H1 (cell line): ENCODE measurements at regions not wholly inside any gene's neighbourhood (a gene's known extent, or its start where the extent isn't known, plus 50 kb on each side); places are given as distances from the start of the nearest gene placed in this dataset.

ENCODE experiments used
- CTCF ChIA-PET: fragments of 300-600 bp; sonication (Branson Sonifier 250); formaldehyde crosslinking; loops from one replicate; lab custom pipeline; 2021; ENCODE audit not compliant: partially characterized antibody; lab: Charles Lee
- POLR2A ChIA-PET: fragments of 300-600 bp; sonication (Branson Sonifier 250); formaldehyde crosslinking; loops from one replicate; lab custom pipeline; 2021; ENCODE audit warnings: inconsistent platforms; ENCODE audit not compliant: partially characterized antibody; lab: Charles Lee
- DNase-seq, 2 experiments: peaks; one replicate each; pipeline versions ENCODE4 v3.0.0 to v3.0.0-alpha.2; 2010 to 2022; ENCODE audit warnings: low spot score in 2 of 2, low read depth in 1 of 2, mixed read lengths in 1 of 2
- FAIRE-seq: peaks from 2 replicates; lab custom pipeline; 2011; peaks lifted over from hg19 to GRCh38; lab: Jason Lieb, UNC
- H2AFZ ChIP-seq: 2 replicates; pipeline ENCODE4 v1.8.1; 2012; ENCODE audit warnings: low read length, inconsistent platforms
- H2AK5ac ChIP-seq: 2 replicates; pipeline ENCODE4 v1.6.1; 2013; ENCODE audit warnings: low read depth, low read length
- H2BK120ac ChIP-seq: replicated peaks from 2 replicates; pipeline ENCODE3; 2013; ENCODE audit warnings: low read depth, low read length, inconsistent platforms
- H2BK12ac ChIP-seq: 2 replicates; pipeline ENCODE4 v1.6.1; 2013; ENCODE audit warnings: low read depth, low read length
- H2BK15ac ChIP-seq: 2 replicates; pipeline ENCODE4 v1.6.1; 2013; ENCODE audit warnings: low read length
- H2BK20ac ChIP-seq: 2 replicates; pipeline ENCODE4 v1.6.1; 2013; ENCODE audit warnings: low read length
- H2BK5ac ChIP-seq: 2 replicates; pipeline ENCODE4 v1.6.1; 2013; ENCODE audit warnings: low read depth, low read length
- H3K14ac ChIP-seq: 2 replicates; pipeline ENCODE4 v1.6.1; 2013; ENCODE audit warnings: inconsistent platforms; ENCODE audit not compliant: insufficient read length
- H3K18ac ChIP-seq: 2 replicates; pipeline ENCODE4 v1.6.1; 2013; ENCODE audit warnings: low read length; ENCODE audit errors: extremely low read depth
- H3K23ac ChIP-seq: 2 replicates; pipeline ENCODE4 v1.6.1; 2013; ENCODE audit warnings: inconsistent platforms; ENCODE audit not compliant: insufficient read length
- H3K23me2 ChIP-seq: 2 replicates; pipeline ENCODE4 v1.6.1; 2013; ENCODE audit warnings: low read depth, low read length
- H3K27ac ChIP-seq: 2 replicates; pipeline ENCODE4 v1.6.1; 2011; ENCODE audit warnings: low read depth, low read length, inconsistent platforms
- H3K27me3 ChIP-seq, 4 experiments: replicated peaks in 1 of 4; 1 replicate in 1 of 4; 2 replicates in 3 of 4; pipeline versions ENCODE4 v1.6.1 to v1.8.1; 2011 to 2013; ENCODE audit warnings: low read length in 3 of 4, mild to moderate bottlenecking in 3 of 4, inconsistent platforms in 2 of 4, mixed read lengths in 2 of 4, moderate library complexity in 1 of 4; ENCODE audit not compliant: control insufficient read depth in 3 of 4, insufficient read depth in 3 of 4; ENCODE audit errors: extremely low read depth in 1 of 4
- H3K36me3 ChIP-seq, 4 experiments: 2 replicates each; pipeline versions ENCODE4 v1.6.1 to v1.8.1; 2011 to 2013; ENCODE audit warnings: mild to moderate bottlenecking in 4 of 4, low read length in 3 of 4, moderate library complexity in 2 of 4, control low read depth in 1 of 4, inconsistent platforms in 1 of 4; ENCODE audit not compliant: insufficient read depth in 4 of 4, control insufficient read depth in 2 of 4
- H3K4ac ChIP-seq: replicated peaks from 2 replicates; pipeline ENCODE3; 2013; ENCODE audit warnings: low read length, low read depth, mixed read lengths, inconsistent platforms; ENCODE audit not compliant: insufficient read length
- H3K4me1 ChIP-seq, 4 experiments: replicated peaks in 1 of 4; 1 replicate in 1 of 4; 2 replicates in 3 of 4; pipeline versions ENCODE4 v1.6.1 to v1.8.1; 2011 to 2013; ENCODE audit warnings: low read length in 3 of 4, inconsistent platforms in 2 of 4, mixed read lengths in 1 of 4; ENCODE audit not compliant: insufficient read depth in 4 of 4, control insufficient read depth in 3 of 4
- H3K4me2 ChIP-seq, 2 experiments: 2 replicates each; pipeline versions ENCODE4 v1.6.1 to v1.8.1; 2011 to 2013; ENCODE audit warnings: low read depth in 2 of 2, low read length in 2 of 2, control low read depth in 1 of 2, inconsistent platforms in 1 of 2, mild to moderate bottlenecking in 1 of 2; ENCODE audit not compliant: insufficient read depth in 1 of 2
- H3K4me3 ChIP-seq, 4 experiments: fragments of 200-600, 300-600 bp in 1 of 4; sonication (generic), shearing (Covaris generic), sonication (Bioruptor Twin) in 1 of 4; 2 replicates each; pipeline versions ENCODE4 v1.5.1 to v1.8.1; 2011 to 2016; ENCODE audit warnings: low read length in 4 of 4, low read depth in 3 of 4, control low read depth in 2 of 4, inconsistent platforms in 2 of 4, mild to moderate bottlenecking in 2 of 4, mixed read lengths in 1 of 4, moderate library complexity in 1 of 4; ENCODE audit not compliant: insufficient read depth in 2 of 4; ENCODE audit errors: extremely low read depth in 1 of 4
- H3K56ac ChIP-seq: replicated peaks from 2 replicates; pipeline ENCODE3; 2013; ENCODE audit warnings: low read depth, mild to moderate bottlenecking, mixed read lengths, low read length, inconsistent platforms; ENCODE audit not compliant: insufficient read length
- H3K79me1 ChIP-seq: 2 replicates; pipeline ENCODE4 v1.6.1; 2013; ENCODE audit warnings: low read depth, low read length, control low read depth
- H3K79me2 ChIP-seq, 2 experiments: 2 replicates each; pipeline versions ENCODE4 v1.6.1 to v1.8.1; 2012 to 2013; ENCODE audit warnings: low read length in 2 of 2, mild to moderate bottlenecking in 2 of 2, inconsistent platforms in 1 of 2; ENCODE audit not compliant: insufficient read depth in 2 of 2, control insufficient read depth in 1 of 2
- H3K9ac ChIP-seq, 4 experiments: replicated peaks in 1 of 4; 1 replicate in 1 of 4; 2 replicates in 3 of 4; pipeline versions ENCODE4 v1.6.1 to v1.8.1; 2011 to 2013; ENCODE audit warnings: low read depth in 3 of 4, low read length in 3 of 4, control low read depth in 2 of 4, mild to moderate bottlenecking in 2 of 4, moderate library complexity in 2 of 4, inconsistent platforms in 1 of 4; ENCODE audit errors: extremely low read depth in 1 of 4
- H3K9me3 ChIP-seq, 2 experiments: 2 replicates each; pipeline versions ENCODE4 v1.6.1 to v1.8.1; 2012 to 2013; ENCODE audit warnings: mild to moderate bottlenecking in 2 of 2, moderate library complexity in 2 of 2, control low read depth in 1 of 2, inconsistent platforms in 1 of 2, low read depth in 1 of 2, low read length in 1 of 2, mixed read lengths in 1 of 2; ENCODE audit not compliant: insufficient read depth in 2 of 2
- H4K20me1 ChIP-seq, 2 experiments: replicated peaks in 1 of 2; 2 replicates each; pipeline versions ENCODE3 to v1.8.1; 2011 to 2013; ENCODE audit warnings: inconsistent platforms in 2 of 2, low read length in 2 of 2, mild to moderate bottlenecking in 1 of 2; ENCODE audit not compliant: insufficient read depth in 2 of 2, control insufficient read depth in 1 of 2
- H4K5ac ChIP-seq: 2 replicates; pipeline ENCODE4 v1.6.1; 2013; ENCODE audit warnings: low read length, low read depth, mixed read lengths, inconsistent platforms; ENCODE audit not compliant: insufficient read length
- H4K8ac ChIP-seq: 2 replicates; pipeline ENCODE4 v1.8.0; 2013; ENCODE audit warnings: mild to moderate bottlenecking, moderate library complexity, low read length, inconsistent platforms; ENCODE audit not compliant: insufficient read depth; ENCODE audit errors: extremely low read depth
- H4K91ac ChIP-seq: replicated peaks from 2 replicates; pipeline ENCODE3; 2013; ENCODE audit warnings: low read length, mixed read lengths, inconsistent platforms; ENCODE audit not compliant: insufficient read length
- BACH1 ChIP-seq: IDR thresholded peaks from 2 replicates; pipeline ENCODE4 v1.6.1; 2012; ENCODE audit warnings: low read length, improper control_type of control experiment
- BCL11A ChIP-seq, 2 experiments: IDR thresholded peaks; one replicate each; pipeline ENCODE4 v1.6.1; 2011; ENCODE audit warnings: low read depth in 2 of 2, low read length in 2 of 2, mild to moderate bottlenecking in 2 of 2
- BRCA1 ChIP-seq: IDR thresholded peaks from 2 replicates; pipeline ENCODE4 v1.6.1; 2012; ENCODE audit warnings: low read depth, low read length, improper control_type of control experiment
- CEBPB ChIP-seq: IDR thresholded peaks from 2 replicates; pipeline ENCODE4 v1.6.1; 2012; ENCODE audit warnings: low read depth, low read length
- EZH2 ChIP-seq: fragments of 200-600 bp; sonication (generic); IDR thresholded peaks from 2 replicates; pipeline ENCODE4 v1.7.1; 2012; ENCODE audit warnings: low read depth, mild to moderate bottlenecking, moderate library complexity, low read length, inconsistent platforms; ENCODE audit not compliant: severe bottlenecking
- JUN ChIP-seq: IDR thresholded peaks from 2 replicates; pipeline ENCODE4 v1.6.1; 2011; ENCODE audit warnings: low read depth, mild to moderate bottlenecking, improper control_type of control experiment, low read length
- JUND ChIP-seq: IDR thresholded peaks from 2 replicates; pipeline ENCODE4 v1.6.1; 2011; ENCODE audit warnings: mild to moderate bottlenecking, improper control_type of control experiment, low read length
- KDM1A ChIP-seq: fragments of 200-600, 300-600 bp; sonication (generic); IDR thresholded peaks from 2 replicates; pipeline ENCODE4 v1.7.1; 2016; ENCODE audit warnings: mild to moderate bottlenecking, low read length, borderline replicate concordance
- KDM5A ChIP-seq: fragments of 200-600 bp; IDR thresholded peaks from 2 replicates; pipeline ENCODE4 v1.7.1; 2012; ENCODE audit warnings: mild to moderate bottlenecking, low read length, inconsistent platforms, mixed read lengths
- RNF2 ChIP-seq: fragments of 200-900, 300-1000 bp; sonication (generic); IDR thresholded peaks from 2 replicates; pipeline ENCODE4 v1.7.1; 2016; ENCODE audit warnings: borderline replicate concordance, low read depth, mild to moderate bottlenecking, antibody characterized with exemption, low read length; ENCODE audit not compliant: poor library complexity, severe bottlenecking; ENCODE audit errors: missing control alignments
- TBP ChIP-seq: IDR thresholded peaks from 2 replicates; pipeline ENCODE4 v1.6.1; 2011; ENCODE audit warnings: low read depth, low read length, improper control_type of control experiment
- YY1 ChIP-seq: IDR thresholded peaks from 2 replicates; pipeline ENCODE4 v1.6.1; 2011; ENCODE audit warnings: low read depth, mild to moderate bottlenecking, low read length
- WGBS, 2 experiments: shearing (Covaris generic) in 1 of 2; methylation state at CpG; one replicate each; pipeline versions ENCODE4 v1.1.6 to v1.1.7; 2013 to 2015; ENCODE audit warnings: low lambda C conversion rate in 2 of 2, mixed read lengths in 2 of 2, inconsistent platforms in 1 of 2, low coverage in 1 of 2, missing lambda C conversion rate in 1 of 2; ENCODE audit not compliant: insufficient replicate concordance in 2 of 2, insufficient coverage in 1 of 2, insufficient read length in 1 of 2; ENCODE audit errors: extremely low coverage in 1 of 2, missing lambda C conversion rate in 1 of 2; 5-methylcytosine and 5-hydroxymethylcytosine counted together

GRCh38 chr20:23138682-23139081, 52.6 kb upstream of the CD93 start:
- CTCF ChIA-PET = no interaction called here
- TF ChIP-seq KDM5A (no peak), KDM1A (no peak), JUND (no peak), CEBPB (no peak), EZH2 (no peak), BCL11A (IDR thresholded peaks at IDR 0.05; ENCODE audit: low read depth in 2 of 2, low read length in 2 of 2) (no peak), RNF2 (no peak), BRCA1 (no peak), YY1 (no peak), BACH1 (no peak), TBP (no peak), JUN (no peak)

More at GRCh38 chr20:23138682-23139081, 52.6 kb upstream of the CD93 start:
- Histone ChIP-seq H3K27ac (no peak overlapping the region), H2BK5ac (no peak overlapping the region), H3K27me3 (no peaks in the 10 kb centered on the region), H3K79me1 (no peaks in the 10 kb centered on the region), H4K20me1 (no peaks in the 10 kb centered on the region), H3K79me2 (no peaks in the 10 kb centered on the region), H3K9ac (no peak overlapping the region), H3K4me2 (no peak overlapping the region), H3K9me3 (no peaks in the 10 kb centered on the region; a peak in 1 of 4 replicates), H2BK12ac (no peak overlapping the region), H2BK15ac (no peak overlapping the region), H4K5ac (no peak overlapping the region), H3K36me3 (no peaks in the 10 kb centered on the region), H3K4me1 (peaks cover 0 to 3% (median 0%) of the 10 kb centered on the region in 4 experiments; a peak in 1 of 7 replicates), H3K4me3 (no peak overlapping the region), H3K14ac (no peak overlapping the region), H3K18ac (no peak overlapping the region), H4K8ac (no peak overlapping the region), H3K4ac (no peak overlapping the region), H3K23ac (no peak overlapping the region), H2BK120ac (no peak overlapping the region), H3K56ac (no peak overlapping the region), H2AFZ (no peak overlapping the region), H2AK5ac (no peak overlapping the region), H2BK20ac (0 out of 2 replicates have a peak overlapping the region, but pooled peaks have one; percentile 48), H4K91ac (no peak overlapping the region), H3K23me2 (no peaks in the 10 kb centered on the region; the same call in 1 of the 2 replicates)
- FAIRE-seq (no peak), DNase-seq (no peak)
- WGBS, 2 experiments = 85% methylated on average over 3 of the region's 3 CpGs; no CpG with 5 or more reads in 1 of the 2 experiments
- POLR2A ChIA-PET = no interaction called here
